K562 (cell line): ENCODE measurements at regions not wholly inside any gene's neighbourhood (a gene's known extent, or its start where the extent isn't known, plus 50 kb on each side); places are given as distances from the start of the nearest gene placed in this dataset.

Source experiments
- ATAC-seq: fragments of 200-7000 bp; cut with Tn5 transposase; 3 replicates; pipeline ENCODE4 v1.9.1; 2020; ENCODE audit warnings: moderate library complexity
- BruUV-seq: library from RNA; stranded (reverse); fragments of 400-500 nt; replicated peaks from 2 replicates; lab custom pipeline; 2021; lab: Mats Ljungman, UMichigan
- CTCF ChIA-PET: fragments of 300-600 bp; formaldehyde crosslinking; extraction: SDS; loops from one replicate; lab custom pipeline; 2021; ENCODE audit warnings: low intra/inter-chr PET ratio; lab: Yijun Ruan, JAX
- POLR2A ChIA-PET: fragments of 300-600, 350-650 bp; sonication (Branson Sonifier 250); formaldehyde crosslinking; extraction: SDS; loops from one replicate; lab custom pipeline; 2021; ENCODE audit warnings: antibody characterized with exemption, inconsistent platforms; lab: Yijun Ruan, JAX
- DNase-seq, 4 experiments: peaks; one replicate each; pipeline versions ENCODE4 v3.0.0 to v3.0.0-alpha.2; 2011 to 2018; ENCODE audit warnings: low spot score in 3 of 4, mixed read lengths in 3 of 4; ENCODE audit errors: extremely low read depth in 1 of 4
- FAIRE-seq: peaks from 2 replicates; lab custom pipeline; 2011; peaks lifted over from hg19 to GRCh38; lab: Jason Lieb, UNC
- H2AFZ ChIP-seq: 2 replicates; pipeline ENCODE4 v1.6.0; 2011; ENCODE audit warnings: low read depth, low read length, control low read depth, inconsistent platforms
- H3K27ac ChIP-seq: fragments of 200-600 bp; 3 replicates; pipeline ENCODE4 v1.8.0; 2011; ENCODE audit warnings: low read depth, mild to moderate bottlenecking, control low read depth, inconsistent platforms, low read length, moderate library complexity, mixed read lengths; ENCODE audit errors: extremely low read depth
- H3K27me3 ChIP-seq, 2 experiments: fragments of 300-600 bp in 1 of 2; 2 replicates in 1 of 2; 3 replicates in 1 of 2; pipeline versions ENCODE4 v1.6.0 to v1.8.0; 2011; ENCODE audit warnings: inconsistent platforms in 2 of 2, low read length in 2 of 2, mild to moderate bottlenecking in 1 of 2, mixed read lengths in 1 of 2, moderate library complexity in 1 of 2; ENCODE audit not compliant: control insufficient read depth in 2 of 2, insufficient read depth in 2 of 2
- H3K36me3 ChIP-seq: fragments of 300-600 bp; 3 replicates; pipeline ENCODE4 v1.8.0; 2011; ENCODE audit warnings: mild to moderate bottlenecking, low read length, inconsistent platforms; ENCODE audit not compliant: control insufficient read depth, insufficient read depth
- H3K4me1 ChIP-seq, 2 experiments: fragments of 200-600 bp in 1 of 2; replicated peaks in 1 of 2; 2 replicates in 1 of 2; 3 replicates in 1 of 2; pipeline versions ENCODE4 v1.5.1 to v1.8.0; 2011; ENCODE audit warnings: inconsistent platforms in 2 of 2, low read length in 2 of 2, mild to moderate bottlenecking in 1 of 2, mixed read lengths in 1 of 2, moderate library complexity in 1 of 2; ENCODE audit not compliant: control insufficient read depth in 2 of 2, insufficient read depth in 2 of 2
- H3K4me2 ChIP-seq: 2 replicates; pipeline ENCODE4 v1.6.1; 2011; ENCODE audit warnings: low read length, control low read depth, inconsistent platforms, mixed read lengths; ENCODE audit not compliant: insufficient read depth
- H3K4me3 ChIP-seq: fragments of 200-600 bp; sonication (generic), shearing (Covaris generic); 2 replicates; pipeline ENCODE4 v1.5.1; 2016; ENCODE audit warnings: control low read depth, inconsistent platforms
- H3K79me2 ChIP-seq: fragments of 200-600 bp; 3 replicates; pipeline ENCODE4 v1.8.0; 2011; ENCODE audit warnings: low read length, inconsistent platforms; ENCODE audit not compliant: control insufficient read depth, insufficient read depth
- H3K9ac ChIP-seq, 2 experiments: 2 replicates each; pipeline versions ENCODE4 v1.6.0 to v1.6.1; 2011; ENCODE audit warnings: low read depth in 2 of 2, low read length in 2 of 2, control low read depth in 1 of 2, inconsistent platforms in 1 of 2, mild to moderate bottlenecking in 1 of 2, mixed read lengths in 1 of 2; ENCODE audit not compliant: insufficient read depth in 1 of 2
- H3K9me1 ChIP-seq: one replicate; pipeline ENCODE4 v1.6.0; 2011; ENCODE audit warnings: inconsistent platforms, mild to moderate bottlenecking, low read length, moderate library complexity; ENCODE audit not compliant: control insufficient read depth, insufficient read depth
- H3K9me3 ChIP-seq: replicated peaks from 2 replicates; pipeline ENCODE4 v1.5.1; 2011; ENCODE audit warnings: low read depth, low read length, inconsistent platforms; ENCODE audit not compliant: control insufficient read depth, insufficient read depth
- H4K20me1 ChIP-seq: replicated peaks from 2 replicates; pipeline ENCODE4 v1.6.1; 2011; ENCODE audit warnings: low read length, inconsistent platforms, mixed read lengths; ENCODE audit not compliant: control insufficient read depth, insufficient read depth
- WGBS: fragments of 100-300 bp; shearing (Covaris generic); methylation state at CpG from one replicate; pipeline ENCODE4 v1.1.6; 2016; ENCODE audit warnings: low coverage, mixed read lengths; ENCODE audit not compliant: insufficient coverage; ENCODE audit errors: missing lambda C conversion rate; 5-methylcytosine and 5-hydroxymethylcytosine counted together
- in situ Hi-C: fragments of 300-500 bp; cut with MboI; formaldehyde crosslinking; loops from 4 replicates; pipeline ENCODE4 v1.15.0; 2018; ENCODE audit warnings: inconsistent platforms, mixed read lengths
- intact Hi-C: fragments of 100-400 bp; cut with micrococcal nuclease; formaldehyde crosslinking; loops from 2 replicates; pipeline ENCODE4 v1.14.2; 2022
- TF ChIP-seq, protein P1 (sequence below), 3 experiments: fragments of 200-800 bp in 1 of 3; sonication (Bioruptor generic) in 1 of 3; sonication (generic) in 1 of 3; formaldehyde crosslinking in 1 of 3; IDR thresholded peaks; 2 replicates each; pipeline versions ENCODE4 v1.6.1 to v1.8.0; 2016 to 2022; ENCODE audit warnings: mild to moderate bottlenecking in 2 of 3, missing compliant biosample characterization in 2 of 3, missing genetic modification characterization in 2 of 3, missing genetic modification reagents in 1 of 3
- TF ChIP-seq, protein P2 (sequence below), 3 experiments: IDR thresholded peaks in 2 of 3; conservative IDR thresholded peaks in 1 of 3; 2 replicates each; pipeline ENCODE4 v1.5.1; 2011 to 2012; ENCODE audit warnings: low read length in 3 of 3, mild to moderate bottlenecking in 3 of 3, control low read depth in 2 of 3, improper control_type of control experiment in 1 of 3, inconsistent platforms in 1 of 3, low read depth in 1 of 3, mixed read lengths in 1 of 3, moderate library complexity in 1 of 3; ENCODE audit not compliant: insufficient read depth in 2 of 3

DNA sequence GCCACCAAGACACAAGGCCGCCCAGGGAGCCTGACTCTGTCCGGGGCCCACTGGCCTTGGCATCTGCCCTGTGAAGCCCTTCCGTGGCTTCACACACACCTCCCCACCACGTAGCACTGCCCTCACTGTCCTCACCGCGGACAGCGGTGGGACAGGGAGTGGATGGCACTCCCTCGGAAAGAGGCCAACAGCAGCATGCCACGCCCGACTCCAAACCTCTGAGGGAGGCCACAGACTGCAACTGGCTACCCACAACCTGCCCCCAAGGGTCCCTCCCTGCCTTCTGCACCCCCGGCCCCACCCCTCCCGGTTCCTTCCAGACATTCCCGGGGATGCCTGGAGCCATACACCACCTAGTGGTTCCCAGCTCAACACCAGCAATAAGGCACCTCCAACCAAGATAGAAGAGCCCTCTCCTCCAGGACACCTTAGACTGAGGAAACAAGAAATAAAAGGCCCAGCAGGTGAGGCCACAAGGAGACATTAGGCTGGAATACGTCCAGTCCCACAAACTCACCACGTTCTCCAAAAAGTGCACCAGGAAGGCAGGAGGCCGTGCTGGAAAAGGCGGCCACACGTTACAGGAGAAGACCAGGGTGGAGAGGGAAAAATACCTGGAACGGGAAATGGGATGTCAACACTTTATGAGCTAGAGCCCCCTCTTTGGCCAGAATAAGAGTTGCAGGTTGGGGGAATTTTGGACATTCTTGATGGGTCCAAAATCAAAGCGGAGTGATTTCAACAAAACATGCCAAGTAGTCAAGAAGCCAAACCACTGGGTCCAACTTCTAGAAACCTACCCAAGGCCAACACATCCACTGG is 310.0 kb downstream of the SOX9 start:
- FAIRE-seq, result no peak
- CTCF ChIA-PET, result interaction anchor here (1.2 kb wide), 1 partner anchor 129 kb away, joined by 3 read pairs; no protein-coding TSS in a partner anchor
- no peak overlapping the region for H3K27ac ChIP-seq
- no peak overlapping the region for H2AFZ ChIP-seq
- no peaks in the 10 kb centered on the region for H3K4me1 ChIP-seq
- no peak overlapping the region for H3K9ac ChIP-seq
- intact Hi-C loops, result no loop called here
- TF ChIP-seq, protein P1, sequence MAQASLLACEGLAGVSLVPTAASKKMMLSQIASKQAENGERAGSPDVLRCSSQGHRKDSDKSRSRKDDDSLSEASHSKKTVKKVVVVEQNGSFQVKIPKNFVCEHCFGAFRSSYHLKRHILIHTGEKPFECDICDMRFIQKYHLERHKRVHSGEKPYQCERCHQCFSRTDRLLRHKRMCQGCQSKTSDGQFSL (CRISPR knock-in tag; IDR thresholded peaks at IDR 0.05), result no peak
- TF ChIP-seq, protein P1 (tag; IDR thresholded peaks at IDR 0.05), result no peak
- TF ChIP-seq, protein P2, sequence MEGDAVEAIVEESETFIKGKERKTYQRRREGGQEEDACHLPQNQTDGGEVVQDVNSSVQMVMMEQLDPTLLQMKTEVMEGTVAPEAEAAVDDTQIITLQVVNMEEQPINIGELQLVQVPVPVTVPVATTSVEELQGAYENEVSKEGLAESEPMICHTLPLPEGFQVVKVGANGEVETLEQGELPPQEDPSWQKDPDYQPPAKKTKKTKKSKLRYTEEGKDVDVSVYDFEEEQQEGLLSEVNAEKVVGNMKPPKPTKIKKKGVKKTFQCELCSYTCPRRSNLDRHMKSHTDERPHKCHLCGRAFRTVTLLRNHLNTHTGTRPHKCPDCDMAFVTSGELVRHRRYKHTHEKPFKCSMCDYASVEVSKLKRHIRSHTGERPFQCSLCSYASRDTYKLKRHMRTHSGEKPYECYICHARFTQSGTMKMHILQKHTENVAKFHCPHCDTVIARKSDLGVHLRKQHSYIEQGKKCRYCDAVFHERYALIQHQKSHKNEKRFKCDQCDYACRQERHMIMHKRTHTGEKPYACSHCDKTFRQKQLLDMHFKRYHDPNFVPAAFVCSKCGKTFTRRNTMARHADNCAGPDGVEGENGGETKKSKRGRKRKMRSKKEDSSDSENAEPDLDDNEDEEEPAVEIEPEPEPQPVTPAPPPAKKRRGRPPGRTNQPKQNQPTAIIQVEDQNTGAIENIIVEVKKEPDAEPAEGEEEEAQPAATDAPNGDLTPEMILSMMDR (IDR thresholded peaks at IDR 0.05 in 2 of 3, conservative IDR thresholded peaks at IDR 0.05 in 1 of 3; ENCODE audit: insufficient read depth in 2 of 3, low read depth in 1 of 3, low read length in 3 of 3), result peak in 2 of 3 experiments; percentile 28; a peak in 3 of 6 replicates
- H3K9me3 ChIP-seq, result no peaks in the 10 kb centered on the region
- POLR2A ChIA-PET, result no interaction called here
- peak in 3 of 4 experiments; percentile 6 to 23 (median 15) for DNase-seq
- no TSS peak for BruUV-seq
- H3K36me3 ChIP-seq, result no peaks in the 10 kb centered on the region
- no peak overlapping the region for H3K4me2 ChIP-seq
- no peaks in the 10 kb centered on the region for H4K20me1 ChIP-seq
- no peak overlapping the region for H3K4me3 ChIP-seq
- peak; percentile 47; the same call in 1 of the 3 replicates for ATAC-seq
- 4% methylated on average over 15 of the region's 20 CpGs for WGBS
- no peaks in the 10 kb centered on the region for H3K27me3 ChIP-seq
- in situ Hi-C loops, result no loop called here
- H3K79me2 ChIP-seq, result no peaks in the 10 kb centered on the region
- H3K9me1 ChIP-seq, result no peaks in the 10 kb centered on the region
